ENCODE measurements at regions not wholly inside any gene's neighbourhood (a gene's known extent, or its start where the extent isn't known, plus 50 kb on each side); places are given as distances from the start of the nearest gene placed in this dataset.

- no peak for TF ChIP-seq CTCF (conservative IDR thresholded peaks at IDR 0.05; ENCODE audit: low read length)
- TF ChIP-seq EZH2phosphoT487 (IDR thresholded peaks at IDR 0.05; ENCODE audit: borderline replicate concordance) = no peak
Observed at GRCh38 chr11:104657083-104657482, 241.2 kb downstream of the CASP12 start.

Measured in Loucy (cell line).